H9 (cell line): ENCODE measurements at regions not wholly inside any gene's neighbourhood (a gene's known extent, or its start where the extent isn't known, plus 50 kb on each side); places are given as distances from the start of the nearest gene placed in this dataset.

Experiments
- DNase-seq: peaks from one replicate; pipeline ENCODE4 v3.0.0-alpha.2; 2017
- H2AFZ ChIP-seq: one replicate; pipeline ENCODE4 v1.6.1; 2013; ENCODE audit warnings: mild to moderate bottlenecking, low read length, control low read depth, moderate library complexity
- H2AK5ac ChIP-seq: 2 replicates; pipeline ENCODE4 v1.6.1; 2013; ENCODE audit warnings: low read length, control low read depth, mixed read lengths; ENCODE audit not compliant: insufficient read length
- H2BK120ac ChIP-seq: one replicate; pipeline ENCODE4 v1.6.1; 2013; ENCODE audit warnings: low read depth, mild to moderate bottlenecking, low read length, control low read depth, inconsistent platforms; ENCODE audit not compliant: poor library complexity, severe bottlenecking
- H2BK12ac ChIP-seq: 2 replicates; pipeline ENCODE4 v1.6.1; 2013; ENCODE audit warnings: low read length, control low read depth, mixed read lengths, low read depth; ENCODE audit not compliant: insufficient read length
- H2BK15ac ChIP-seq: 2 replicates; pipeline ENCODE4 v1.6.1; 2013; ENCODE audit warnings: low read depth, low read length, control low read depth
- H2BK20ac ChIP-seq: one replicate; pipeline ENCODE4 v1.6.1; 2013; ENCODE audit warnings: low read depth, mild to moderate bottlenecking, low read length, control low read depth, inconsistent platforms; ENCODE audit not compliant: poor library complexity, severe bottlenecking
- H2BK5ac ChIP-seq: 2 replicates; pipeline ENCODE4 v1.6.1; 2013; ENCODE audit warnings: low read length, control low read depth, mixed read lengths; ENCODE audit not compliant: insufficient read length
- H3K14ac ChIP-seq: 2 replicates; pipeline ENCODE4 v1.6.1; 2013; ENCODE audit warnings: low read length, control low read depth; ENCODE audit not compliant: insufficient read depth
- H3K18ac ChIP-seq: 2 replicates; pipeline ENCODE4 v1.6.1; 2013; ENCODE audit warnings: low read depth, mild to moderate bottlenecking, mixed read lengths, low read length, control low read depth; ENCODE audit not compliant: insufficient read length
- H3K23ac ChIP-seq: 2 replicates; pipeline ENCODE4 v1.6.1; 2013; ENCODE audit warnings: low read length, control low read depth, mixed read lengths, low read depth; ENCODE audit not compliant: insufficient read length
- H3K23me2 ChIP-seq: 2 replicates; pipeline ENCODE4 v1.6.1; 2013; ENCODE audit warnings: low read depth, mild to moderate bottlenecking, mixed read lengths, low read length, control low read depth; ENCODE audit not compliant: insufficient read length, poor library complexity, severe bottlenecking
- H3K27ac ChIP-seq: 2 replicates; pipeline ENCODE4 v1.5.1; 2013; ENCODE audit warnings: low read length, control low read depth, mixed read lengths, low read depth; ENCODE audit not compliant: insufficient read length
- H3K27me3 ChIP-seq: 2 replicates; pipeline ENCODE4 v1.6.1; 2013; ENCODE audit warnings: low read length, control low read depth, inconsistent platforms; ENCODE audit not compliant: insufficient read depth
- H3K4ac ChIP-seq: 2 replicates; pipeline ENCODE4 v1.6.1; 2013; ENCODE audit warnings: low read depth, mild to moderate bottlenecking, control low read depth, inconsistent platforms, low read length, moderate library complexity
- H3K4me1 ChIP-seq: 2 replicates; pipeline ENCODE4 v1.6.1; 2013; ENCODE audit warnings: low read length, control low read depth, inconsistent platforms; ENCODE audit not compliant: insufficient read depth
- H3K4me2 ChIP-seq: 2 replicates; pipeline ENCODE4 v1.6.1; 2013; ENCODE audit warnings: low read length, control low read depth, mixed read lengths; ENCODE audit not compliant: insufficient read length, insufficient read depth
- H3K56ac ChIP-seq: 2 replicates; pipeline ENCODE4 v1.6.1; 2013; ENCODE audit warnings: low read depth, mild to moderate bottlenecking, mixed read lengths, low read length, control low read depth; ENCODE audit not compliant: insufficient read length
- H3K79me1 ChIP-seq: 2 replicates; pipeline ENCODE4 v1.6.1; 2013; ENCODE audit warnings: low read depth, mild to moderate bottlenecking, moderate library complexity, low read length, control low read depth, inconsistent platforms; ENCODE audit not compliant: insufficient read depth, poor library complexity, severe bottlenecking
- H3K79me2 ChIP-seq: 2 replicates; pipeline ENCODE4 v1.6.1; 2013; ENCODE audit warnings: low read length, control low read depth, inconsistent platforms; ENCODE audit not compliant: insufficient read depth
- H3K9ac ChIP-seq: 2 replicates; pipeline ENCODE4 v1.6.1; 2013; ENCODE audit warnings: low read length, control low read depth, mixed read lengths; ENCODE audit not compliant: insufficient read length; ENCODE audit errors: extremely low read depth
- H3K9me3 ChIP-seq: one replicate; pipeline ENCODE4 v1.6.1; 2013; ENCODE audit warnings: low read depth, low read length, inconsistent platforms; ENCODE audit not compliant: control insufficient read depth
- H3T11ph ChIP-seq: one replicate; pipeline ENCODE4 v1.6.1; 2013; ENCODE audit warnings: mild to moderate bottlenecking, low read length, control low read depth, inconsistent platforms
- H4K20me1 ChIP-seq: one replicate; pipeline ENCODE4 v1.6.1; 2013; ENCODE audit not compliant: control insufficient read depth, insufficient read length, insufficient read depth
- H4K5ac ChIP-seq: 2 replicates; pipeline ENCODE4 v1.6.1; 2013; ENCODE audit warnings: low read depth, mild to moderate bottlenecking, mixed read lengths, low read length, control low read depth; ENCODE audit not compliant: insufficient read length
- H4K8ac ChIP-seq: replicated peaks from 2 replicates; pipeline ENCODE4 v1.6.1; 2013; ENCODE audit warnings: low read length, control low read depth, mixed read lengths, low read depth; ENCODE audit not compliant: insufficient read length
- H4K91ac ChIP-seq: 2 replicates; pipeline ENCODE4 v1.6.1; 2013; ENCODE audit warnings: low read depth, mild to moderate bottlenecking, moderate library complexity, mixed read lengths, low read length, control low read depth; ENCODE audit not compliant: insufficient read length
- H3K27ac Mint-ChIP-seq, 3 experiments: 2 replicates in 2 of 3; 3 replicates in 1 of 3; pipeline ENCODE4 v1.8.0; 2020 to 2021; ENCODE audit warnings: mixed read lengths in 3 of 3, mild to moderate bottlenecking in 1 of 3, moderate library complexity in 1 of 3
- H3K27me3 Mint-ChIP-seq: 2 replicates; pipeline ENCODE4 v1.8.0; 2021; ENCODE audit warnings: low read depth, mild to moderate bottlenecking, moderate library complexity, mixed read lengths
- H3K36me3 Mint-ChIP-seq, 3 experiments: 2 replicates in 2 of 3; 3 replicates in 1 of 3; pipeline ENCODE4 v1.8.0; 2020 to 2021; ENCODE audit warnings: low read depth in 3 of 3, mixed read lengths in 3 of 3; ENCODE audit not compliant: insufficient read depth in 1 of 3
- H3K4me1 Mint-ChIP-seq, 2 experiments: 2 replicates each; pipeline ENCODE4 v1.8.0; 2020; ENCODE audit warnings: mixed read lengths in 2 of 2
- H3K4me3 Mint-ChIP-seq, 2 experiments: 2 replicates in 1 of 2; 3 replicates in 1 of 2; pipeline ENCODE4 v1.8.0; 2020 to 2021; ENCODE audit warnings: mild to moderate bottlenecking in 2 of 2, mixed read lengths in 2 of 2, moderate library complexity in 1 of 2
- H3K9me3 Mint-ChIP-seq, 2 experiments: 2 replicates in 1 of 2; 3 replicates in 1 of 2; pipeline ENCODE4 v1.8.0; 2020; ENCODE audit warnings: mild to moderate bottlenecking in 2 of 2, mixed read lengths in 2 of 2, moderate library complexity in 1 of 2
- CTCF ChIP-seq: fragments of 200-600 bp; sonication (generic); conservative IDR thresholded peaks from 3 replicates; pipeline ENCODE4 v1.8.0; 2021; ENCODE audit warnings: antibody characterized with exemption, mild to moderate bottlenecking
- WGBS: extraction: QIAGEN DNeasy Blood & Tissue Kit; methylation state at CpG from one replicate; pipeline ENCODE4 v1.1.7; 2013; ENCODE audit warnings: missing lambda C conversion rate, low lambda C conversion rate, mixed read lengths; ENCODE audit not compliant: insufficient read length; ENCODE audit errors: extremely low coverage; 5-methylcytosine and 5-hydroxymethylcytosine counted together

GRCh38 chr16:73756289-73757178 is 540.1 kb upstream of the PSMD7 start:
- no CpG with 5 or more reads among the region's 16 CpGs for WGBS
- H3K27ac Mint-ChIP-seq: no peak overlapping the region
- no peak overlapping the region for H3K4me2 ChIP-seq
- H4K20me1 ChIP-seq: no peaks in the 10 kb centered on the region
- no peak overlapping the region for H2BK5ac ChIP-seq
- no peak overlapping the region for H3K56ac ChIP-seq
- H3K23ac ChIP-seq: no peak overlapping the region
- H3K9ac ChIP-seq: no peak overlapping the region
- H3K27me3 Mint-ChIP-seq: no peaks in the 10 kb centered on the region
- H2BK15ac ChIP-seq: no peak overlapping the region
- H2BK20ac ChIP-seq: no peak overlapping the region
- peaks cover 2 to 4% (median 4%) of the 10 kb centered on the region in 3 experiments; a peak in 4 of 7 replicates for H3K36me3 Mint-ChIP-seq
- no peak overlapping the region for H3K4me3 Mint-ChIP-seq
- no peak overlapping the region for H3K27ac ChIP-seq
- peaks cover 6 to 10% of the 10 kb centered on the region in 2 experiments; a peak in 4 of 5 replicates for H3K9me3 Mint-ChIP-seq
- H3K4me1 Mint-ChIP-seq: no peaks in the 10 kb centered on the region
- H3K79me2 ChIP-seq: no peaks in the 10 kb centered on the region
- no peak overlapping the region for H2AK5ac ChIP-seq
- no peak overlapping the region for H3K14ac ChIP-seq
- no peaks in the 10 kb centered on the region for H3K23me2 ChIP-seq
- no peak overlapping the region for H3T11ph ChIP-seq
- H2BK120ac ChIP-seq: no peak overlapping the region
- H3K9me3 ChIP-seq: no peaks in the 10 kb centered on the region
- no peak overlapping the region for H4K5ac ChIP-seq
- no peak overlapping the region for H4K8ac ChIP-seq
- H3K4me1 ChIP-seq: no peaks in the 10 kb centered on the region
- no peak overlapping the region for H4K91ac ChIP-seq
- H3K79me1 ChIP-seq: no peaks in the 10 kb centered on the region
- no peaks in the 10 kb centered on the region for H3K27me3 ChIP-seq
- H3K4ac ChIP-seq: no peak overlapping the region
- no peak overlapping the region for H3K18ac ChIP-seq
- H2BK12ac ChIP-seq: no peak overlapping the region
- no peak overlapping the region for H2AFZ ChIP-seq
- DNase-seq: no peak
- no peak for TF ChIP-seq CTCF
